ENCODE measurements at regions not wholly inside any gene's neighbourhood (a gene's known extent, or its start where the extent isn't known, plus 50 kb on each side); places are given as distances from the start of the nearest gene placed in this dataset.

DNA sequence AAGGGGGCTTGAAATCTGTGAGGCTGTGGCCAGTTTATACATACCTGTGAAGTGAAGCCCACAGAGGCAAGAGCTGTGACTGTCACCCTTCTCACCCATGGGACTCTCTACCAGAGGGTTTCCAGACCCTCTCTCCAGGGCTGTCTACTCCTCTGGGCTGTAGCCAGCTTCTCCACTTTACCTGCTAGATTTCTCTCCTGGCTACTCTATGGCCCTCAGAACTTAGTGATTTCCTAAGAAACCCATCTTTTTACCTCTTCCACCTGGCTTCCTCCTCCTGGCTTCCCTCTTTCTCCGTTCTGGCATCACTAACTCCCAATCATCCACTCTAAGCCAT lies 78.0 kb downstream of the SEC61B start:
- Histone ChIP-seq H3K9ac (ENCODE audit: insufficient read depth in 1 of 2, low read depth in 2 of 2, low read length in 2 of 2) (no peak overlapping the region), H3K4me3 (no peak overlapping the region), H3K36me3 (ENCODE audit: control insufficient read depth, insufficient read depth, low read length) (no peaks in the 10 kb centered on the region), H4K20me1 (replicated peaks; ENCODE audit: control insufficient read depth, insufficient read depth, low read length) (no peaks in the 10 kb centered on the region), H3K27me3 (ENCODE audit: control insufficient read depth in 2 of 2, insufficient read depth in 2 of 2, low read length in 2 of 2) (peaks cover 0 to 2% of the 10 kb centered on the region in 2 experiments; a peak in 1 of 5 replicates), H3K9me3 (replicated peaks; ENCODE audit: control insufficient read depth, insufficient read depth, low read depth, low read length) (no peaks in the 10 kb centered on the region), H2AFZ (ENCODE audit: low read depth, low read length) (no peak overlapping the region), H3K9me1 (ENCODE audit: control insufficient read depth, insufficient read depth, low read length) (no peaks in the 10 kb centered on the region), H3K27ac (ENCODE audit: extremely low read depth, low read depth, low read length) (no peak overlapping the region), H3K4me1 (replicated peaks in 1 of 2; ENCODE audit: control insufficient read depth in 2 of 2, insufficient read depth in 2 of 2, low read length in 2 of 2) (peaks cover 5 to 14% of the 10 kb centered on the region in 2 experiments; a peak in 3 of 5 replicates), H3K4me2 (ENCODE audit: insufficient read depth, low read length) (no peak overlapping the region), H3K79me2 (ENCODE audit: control insufficient read depth, insufficient read depth, low read length) (no peaks in the 10 kb centered on the region)
- in situ Hi-C loops (cut with MboI) (no loop called here), intact Hi-C loops (cut with micrococcal nuclease) (no loop called here)
- ATAC-seq (no peak), FAIRE-seq (no peak), DNase-seq (ENCODE audit: extremely low read depth in 1 of 4, low spot score in 3 of 4) (no peak)
- no TSS peak for BruUV-seq (replicated peaks)
- 0% methylated on average over 1 of the region's 1 CpG for WGBS (ENCODE audit: insufficient coverage, low coverage, missing lambda C conversion rate)
- CTCF ChIA-PET (ENCODE audit: low intra/inter-chr PET ratio), result no interaction called here
- TF ChIP-seq, protein P1, sequence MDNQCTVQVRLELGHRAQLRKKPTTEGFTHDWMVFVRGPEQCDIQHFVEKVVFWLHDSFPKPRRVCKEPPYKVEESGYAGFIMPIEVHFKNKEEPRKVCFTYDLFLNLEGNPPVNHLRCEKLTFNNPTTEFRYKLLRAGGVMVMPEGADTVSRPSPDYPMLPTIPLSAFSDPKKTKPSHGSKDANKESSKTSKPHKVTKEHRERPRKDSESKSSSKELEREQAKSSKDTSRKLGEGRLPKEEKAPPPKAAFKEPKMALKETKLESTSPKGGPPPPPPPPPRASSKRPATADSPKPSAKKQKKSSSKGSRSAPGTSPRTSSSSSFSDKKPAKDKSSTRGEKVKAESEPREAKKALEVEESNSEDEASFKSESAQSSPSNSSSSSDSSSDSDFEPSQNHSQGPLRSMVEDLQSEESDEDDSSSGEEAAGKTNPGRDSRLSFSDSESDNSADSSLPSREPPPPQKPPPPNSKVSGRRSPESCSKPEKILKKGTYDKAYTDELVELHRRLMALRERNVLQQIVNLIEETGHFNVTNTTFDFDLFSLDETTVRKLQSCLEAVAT (IDR thresholded peaks at IDR 0.05), result no peak
- TF ChIP-seq, protein P2, sequence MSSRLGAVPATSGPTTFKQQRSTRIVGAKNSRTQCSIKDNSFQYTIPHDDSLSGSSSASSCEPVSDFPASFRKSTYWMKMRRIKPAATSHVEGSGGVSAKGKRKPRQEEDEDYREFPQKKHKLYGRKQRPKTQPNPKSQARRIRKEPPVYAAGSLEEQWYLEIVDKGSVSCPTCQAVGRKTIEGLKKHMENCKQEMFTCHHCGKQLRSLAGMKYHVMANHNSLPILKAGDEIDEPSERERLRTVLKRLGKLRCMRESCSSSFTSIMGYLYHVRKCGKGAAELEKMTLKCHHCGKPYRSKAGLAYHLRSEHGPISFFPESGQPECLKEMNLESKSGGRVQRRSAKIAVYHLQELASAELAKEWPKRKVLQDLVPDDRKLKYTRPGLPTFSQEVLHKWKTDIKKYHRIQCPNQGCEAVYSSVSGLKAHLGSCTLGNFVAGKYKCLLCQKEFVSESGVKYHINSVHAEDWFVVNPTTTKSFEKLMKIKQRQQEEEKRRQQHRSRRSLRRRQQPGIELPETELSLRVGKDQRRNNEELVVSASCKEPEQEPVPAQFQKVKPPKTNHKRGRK (tag; IDR thresholded peaks at IDR 0.05), result no peak
- TF ChIP-seq ZNF696 (CRISPR knock-in tag; conservative IDR thresholded peaks at IDR 0.05) (no peak), HDAC8 (tag; IDR thresholded peaks at IDR 0.05) (no peak), NCOA4 (IDR thresholded peaks at IDR 0.05; ENCODE audit: partially characterized antibody) (no peak), SMAD4 (CRISPR knock-in tag; conservative IDR thresholded peaks at IDR 0.05) (no peak), ZC3H4 (CRISPR knock-in tag; IDR thresholded peaks at IDR 0.05; ENCODE audit: borderline replicate concordance) (no peak), KAT8 (IDR thresholded peaks at IDR 0.05; ENCODE audit: low read depth) (no peak), KLF13 (tag; IDR thresholded peaks at IDR 0.05; ENCODE audit: borderline replicate concordance, low read depth) (no peak)
- POLR2A ChIA-PET, result no interaction called here
